IMR-90 (cell line): ENCODE measurements at regions not wholly inside any gene's neighbourhood (a gene's known extent, or its start where the extent isn't known, plus 50 kb on each side); places are given as distances from the start of the nearest gene placed in this dataset.

Experiments used
- ATAC-seq: fragments of 200-7000 bp; cut with Tn5 transposase; 2 replicates; pipeline ENCODE4 v1.9.1; 2020; ENCODE audit warnings: low read depth, mild to moderate bottlenecking, moderate library complexity
- BruUV-seq: library from RNA; stranded (reverse); fragments of 400-500 nt; replicated peaks from 2 replicates; lab custom pipeline; 2021; lab: Mats Ljungman, UMichigan
- CTCF ChIA-PET: fragments of 300-600 bp; formaldehyde crosslinking; extraction: SDS; loops from one replicate; lab custom pipeline; 2021; ENCODE audit warnings: antibody characterized with exemption; lab: Yijun Ruan, JAX
- POLR2A ChIA-PET: fragments of 300-600 bp; sonication (Branson Sonifier 250); formaldehyde crosslinking; loops from one replicate; lab custom pipeline; 2022; ENCODE audit warnings: antibody characterized with exemption; ENCODE audit not compliant: unreplicated experiment; lab: Charles Lee
- DNase-seq: peaks from one replicate; pipeline ENCODE4 v3.0.0; 2013
- H2AFZ ChIP-seq: replicated peaks from 2 replicates; pipeline ENCODE3; 2013; ENCODE audit warnings: low read length, mild to moderate bottlenecking; ENCODE audit not compliant: poor library complexity
- H2AK5ac ChIP-seq: 2 replicates; pipeline ENCODE4 v1.6.1; 2013; ENCODE audit warnings: low read depth, low read length, inconsistent platforms
- H2AK9ac ChIP-seq: replicated peaks from 2 replicates; pipeline ENCODE3; 2013; ENCODE audit warnings: mild to moderate bottlenecking, low read depth, low read length, moderate library complexity; ENCODE audit not compliant: poor library complexity
- H2BK120ac ChIP-seq: 2 replicates; pipeline ENCODE4 v1.6.1; 2013; ENCODE audit warnings: low read depth, low read length, inconsistent platforms
- H2BK15ac ChIP-seq: 3 replicates; pipeline ENCODE4 v1.6.1; 2013; ENCODE audit warnings: low read depth, low read length, inconsistent platforms
- H2BK20ac ChIP-seq: 2 replicates; pipeline ENCODE4 v1.6.1; 2013; ENCODE audit warnings: low read depth, mild to moderate bottlenecking, inconsistent platforms, low read length, moderate library complexity
- H2BK5ac ChIP-seq: 2 replicates; pipeline ENCODE4 v1.6.1; 2013; ENCODE audit warnings: mild to moderate bottlenecking, low read depth, low read length, inconsistent platforms; ENCODE audit not compliant: poor library complexity, severe bottlenecking
- H3K14ac ChIP-seq: replicated peaks from 2 replicates; pipeline ENCODE4 v1.6.1; 2013; ENCODE audit warnings: low read depth, low read length, inconsistent platforms
- H3K18ac ChIP-seq: 2 replicates; pipeline ENCODE4 v1.6.1; 2013; ENCODE audit warnings: low read depth, low read length, control low read depth
- H3K23ac ChIP-seq: 2 replicates; pipeline ENCODE4 v1.6.1; 2013; ENCODE audit warnings: low read depth, low read length, inconsistent platforms
- H3K27ac ChIP-seq: 2 replicates; pipeline ENCODE4 v1.5.1; 2013; ENCODE audit warnings: mild to moderate bottlenecking, control low read depth, low read length; ENCODE audit not compliant: insufficient read depth
- H3K27me3 ChIP-seq: 2 replicates; pipeline ENCODE4 v1.6.1; 2013; ENCODE audit warnings: low read length; ENCODE audit not compliant: control insufficient read depth, insufficient read depth
- H3K36me3 ChIP-seq: 2 replicates; pipeline ENCODE4 v1.6.1; 2013; ENCODE audit warnings: low read length, mixed read lengths; ENCODE audit not compliant: control insufficient read depth, insufficient read depth
- H3K4ac ChIP-seq: 2 replicates; pipeline ENCODE4 v1.6.1; 2013; ENCODE audit warnings: low read depth, low read length, inconsistent platforms
- H3K4me1 ChIP-seq: 2 replicates; pipeline ENCODE4 v1.6.1; 2013; ENCODE audit warnings: low read length, mixed read lengths; ENCODE audit not compliant: control insufficient read depth, insufficient read depth
- H3K4me2 ChIP-seq: 2 replicates; pipeline ENCODE4 v1.6.1; 2013; ENCODE audit warnings: low read depth, mild to moderate bottlenecking, control low read depth, low read length, moderate library complexity
- H3K4me3 ChIP-seq: 2 replicates; pipeline ENCODE4 v1.5.1; 2013; ENCODE audit warnings: low read depth, mild to moderate bottlenecking, control low read depth, low read length, moderate library complexity; ENCODE audit not compliant: insufficient read depth
- H3K56ac ChIP-seq: 2 replicates; pipeline ENCODE4 v1.6.1; 2013; ENCODE audit warnings: low read length, inconsistent platforms; ENCODE audit not compliant: insufficient read depth; ENCODE audit errors: extremely low read depth
- H3K79me1 ChIP-seq, 2 experiments: 2 replicates each; pipeline ENCODE4 v1.6.1; 2013; ENCODE audit warnings: low read length in 2 of 2, inconsistent platforms in 1 of 2, low read depth in 1 of 2
- H3K9ac ChIP-seq: 2 replicates; pipeline ENCODE4 v1.6.1; 2013; ENCODE audit warnings: low read depth, low read length, control low read depth
- H3K9me1 ChIP-seq: 2 replicates; pipeline ENCODE4 v1.6.1; 2013; ENCODE audit warnings: low read length, inconsistent platforms; ENCODE audit not compliant: insufficient read depth
- H3K9me3 ChIP-seq: 2 replicates; pipeline ENCODE4 v1.6.1; 2013; ENCODE audit warnings: low read length; ENCODE audit not compliant: control insufficient read depth, insufficient read depth
- H4K20me1 ChIP-seq: 2 replicates; pipeline ENCODE4 v1.6.1; 2013; ENCODE audit warnings: low read length, inconsistent platforms; ENCODE audit not compliant: insufficient read depth
- H4K5ac ChIP-seq: 2 replicates; pipeline ENCODE4 v1.6.1; 2013; ENCODE audit warnings: mild to moderate bottlenecking, low read depth, low read length, control low read depth
- H4K8ac ChIP-seq, 2 experiments: 2 replicates each; pipeline ENCODE4 v1.6.1; 2013; ENCODE audit warnings: low read depth in 2 of 2, low read length in 2 of 2, control low read depth in 1 of 2, inconsistent platforms in 1 of 2
- H4K91ac ChIP-seq: 2 replicates; pipeline ENCODE4 v1.6.1; 2013; ENCODE audit warnings: low read depth, low read length, inconsistent platforms; ENCODE audit not compliant: insufficient read depth
- BHLHE40 ChIP-seq: fragments of 150-350 bp; IDR thresholded peaks from 2 replicates; pipeline ENCODE4 v1.6.1; 2016; ENCODE audit warnings: mild to moderate bottlenecking, low read depth, low read length
- CEBPB ChIP-seq: IDR thresholded peaks from 2 replicates; pipeline ENCODE4 v1.6.1; 2012; ENCODE audit warnings: low read depth, low read length, improper control_type of control experiment
- CHD1 ChIP-seq: IDR thresholded peaks from 2 replicates; pipeline ENCODE4 v1.6.1; 2012; ENCODE audit warnings: low read depth, low read length, improper control_type of control experiment
- CTCF ChIP-seq: conservative IDR thresholded peaks from 2 replicates; pipeline ENCODE4 v1.5.1; 2012; ENCODE audit warnings: mild to moderate bottlenecking, low read depth, low read length, improper control_type of control experiment
- FOS ChIP-seq: fragments of 150-350 bp; IDR thresholded peaks from 2 replicates; pipeline ENCODE4 v1.6.1; 2016; ENCODE audit warnings: low read depth, low read length
- MAFK ChIP-seq: IDR thresholded peaks from 2 replicates; pipeline ENCODE4 v1.6.1; 2012; ENCODE audit warnings: low read depth, low read length, improper control_type of control experiment
- MAZ ChIP-seq: IDR thresholded peaks from 2 replicates; pipeline ENCODE4 v1.6.1; 2012; ENCODE audit warnings: low read depth, mild to moderate bottlenecking, low read length, improper control_type of control experiment, moderate library complexity, borderline replicate concordance
- MXI1 ChIP-seq: IDR thresholded peaks from 2 replicates; pipeline ENCODE4 v1.6.1; 2012; ENCODE audit warnings: low read depth, mild to moderate bottlenecking, low read length, moderate library complexity, borderline replicate concordance
- NFE2L2 ChIP-seq: fragments of 150-350 bp; IDR thresholded peaks from 2 replicates; pipeline ENCODE4 v1.6.1; 2016; ENCODE audit warnings: low read depth, mild to moderate bottlenecking, low read length
- POLR2A ChIP-seq: IDR thresholded peaks from 2 replicates; pipeline ENCODE4 v1.6.1; 2012; ENCODE audit warnings: mild to moderate bottlenecking, low read depth, low read length
- RAD21 ChIP-seq: IDR thresholded peaks from 2 replicates; pipeline ENCODE4 v1.6.1; 2012; ENCODE audit warnings: low read length, improper control_type of control experiment
- RCOR1 ChIP-seq: IDR thresholded peaks from 2 replicates; pipeline ENCODE4 v1.6.1; 2012; ENCODE audit warnings: mild to moderate bottlenecking, low read length, improper control_type of control experiment; ENCODE audit not compliant: insufficient replicate concordance
- RFX5 ChIP-seq: IDR thresholded peaks from 2 replicates; pipeline ENCODE4 v1.8.0; 2012; ENCODE audit warnings: low read depth, mild to moderate bottlenecking, low read length, moderate library complexity
- SMC3 ChIP-seq: fragments of 150-350 bp; IDR thresholded peaks from 2 replicates; pipeline ENCODE4 v1.6.1; 2016; ENCODE audit warnings: low read depth, mild to moderate bottlenecking, antibody characterized with exemption, low read length, moderate library complexity
- WGBS, 2 experiments: methylation state at CpG; one replicate each; pipeline versions ENCODE4 v1.1.5 to v1.1.7; 2013; ENCODE audit warnings: missing lambda C conversion rate in 2 of 2; ENCODE audit not compliant: insufficient read length in 1 of 2; ENCODE audit errors: extremely low coverage in 2 of 2; 5-methylcytosine and 5-hydroxymethylcytosine counted together
- dilution Hi-C: fragments of 300-500 bp; cut with HindIII; formaldehyde crosslinking; loops from one replicate; pipeline ENCODE4 v1.14.3; 2018; ENCODE audit warnings: low sequenced_read_pairs; ENCODE audit not compliant: unreplicated experiment
- in situ Hi-C: fragments of 300-500 bp; cut with MboI; formaldehyde crosslinking; loops from 3 replicates; pipeline ENCODE4 v1.14.3; 2019; ENCODE audit warnings: low sequenced_read_pairs, inconsistent platforms, mixed read lengths
- intact Hi-C: fragments of 100-400 bp; cut with micrococcal nuclease; formaldehyde crosslinking; loops from 2 replicates; pipeline ENCODE4 v1.10.0; 2022
- TF ChIP-seq, protein P1 (sequence below): fragments of 150-350 bp; IDR thresholded peaks from 2 replicates; pipeline ENCODE4 v1.6.1; 2016; ENCODE audit warnings: low read depth, mild to moderate bottlenecking, low read length, moderate library complexity, borderline replicate concordance
- TF ChIP-seq, protein P2 (sequence below): fragments of 150-350 bp; IDR thresholded peaks from 2 replicates; pipeline ENCODE4 v1.6.1; 2017; ENCODE audit warnings: mild to moderate bottlenecking, antibody characterized with exemption, low read length, low read depth

DNA sequence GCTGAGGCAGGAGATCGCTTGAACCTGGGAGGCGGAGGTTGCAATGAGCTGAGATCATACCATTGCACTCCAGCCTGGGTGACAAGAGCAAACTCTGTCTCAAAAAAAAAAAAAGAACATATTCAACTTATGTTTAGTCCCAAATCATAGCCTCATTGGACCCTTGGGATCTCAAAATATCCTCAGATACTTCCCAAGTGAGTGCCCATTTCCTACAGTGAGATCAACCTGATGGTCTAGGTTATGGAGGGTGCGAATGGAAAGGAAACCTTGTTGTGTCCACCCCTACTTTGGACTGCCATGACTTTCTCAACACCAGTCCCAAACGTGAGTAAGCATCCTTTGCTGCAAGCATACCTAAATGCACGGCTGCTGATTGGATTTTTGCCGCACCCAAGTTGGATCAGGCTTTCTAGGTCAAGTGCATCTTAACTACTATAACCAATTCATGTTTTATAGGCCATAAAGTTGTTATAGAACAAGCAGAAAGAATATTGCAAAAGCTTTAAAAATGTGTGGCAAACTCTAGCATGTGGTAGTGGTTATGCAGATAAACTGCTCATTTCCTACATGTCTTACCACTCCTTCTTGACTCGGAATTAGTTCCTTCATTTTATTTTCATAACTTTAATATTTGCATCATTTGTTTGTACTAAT is 131.2 kb downstream of the PLEKHG1 start:
- H3K23ac ChIP-seq, result no peak overlapping the region
- no peaks in the 10 kb centered on the region for H3K79me1 ChIP-seq
- WGBS, 2 experiments, result no CpG with 5 or more reads among the region's 7 CpGs
- H2BK20ac ChIP-seq, result no peak overlapping the region
- H3K18ac ChIP-seq, result no peak overlapping the region
- no peaks in the 10 kb centered on the region for H3K4me1 ChIP-seq
- H3K4me2 ChIP-seq, result no peak overlapping the region
- ChIA-PET POLR2A (no interaction called here), CTCF (no interaction called here)
- H2AK9ac ChIP-seq, result no peak overlapping the region
- no peak overlapping the region for H3K56ac ChIP-seq
- no peak for TF ChIP-seq NFE2L2
- no peak for TF ChIP-seq CTCF
- TF ChIP-seq MAFK, result no peak
- TF ChIP-seq CHD1, result no peak
- TF ChIP-seq, protein P1, sequence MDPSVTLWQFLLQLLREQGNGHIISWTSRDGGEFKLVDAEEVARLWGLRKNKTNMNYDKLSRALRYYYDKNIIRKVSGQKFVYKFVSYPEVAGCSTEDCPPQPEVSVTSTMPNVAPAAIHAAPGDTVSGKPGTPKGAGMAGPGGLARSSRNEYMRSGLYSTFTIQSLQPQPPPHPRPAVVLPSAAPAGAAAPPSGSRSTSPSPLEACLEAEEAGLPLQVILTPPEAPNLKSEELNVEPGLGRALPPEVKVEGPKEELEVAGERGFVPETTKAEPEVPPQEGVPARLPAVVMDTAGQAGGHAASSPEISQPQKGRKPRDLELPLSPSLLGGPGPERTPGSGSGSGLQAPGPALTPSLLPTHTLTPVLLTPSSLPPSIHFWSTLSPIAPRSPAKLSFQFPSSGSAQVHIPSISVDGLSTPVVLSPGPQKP, result no peak
- TF ChIP-seq MAZ, result no peak
- TF ChIP-seq POLR2A, result no peak
- TF ChIP-seq RCOR1, result no peak
- TF ChIP-seq FOS, result no peak
- no peak for TF ChIP-seq SMC3
- no peak for TF ChIP-seq MXI1
- TF ChIP-seq, protein P2, sequence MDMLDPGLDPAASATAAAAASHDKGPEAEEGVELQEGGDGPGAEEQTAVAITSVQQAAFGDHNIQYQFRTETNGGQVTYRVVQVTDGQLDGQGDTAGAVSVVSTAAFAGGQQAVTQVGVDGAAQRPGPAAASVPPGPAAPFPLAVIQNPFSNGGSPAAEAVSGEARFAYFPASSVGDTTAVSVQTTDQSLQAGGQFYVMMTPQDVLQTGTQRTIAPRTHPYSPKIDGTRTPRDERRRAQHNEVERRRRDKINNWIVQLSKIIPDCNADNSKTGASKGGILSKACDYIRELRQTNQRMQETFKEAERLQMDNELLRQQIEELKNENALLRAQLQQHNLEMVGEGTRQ, result no peak
- TF ChIP-seq RFX5, result no peak
- TF ChIP-seq RAD21, result no peak
- no peak for TF ChIP-seq BHLHE40
- TF ChIP-seq CEBPB, result no peak
- no peak overlapping the region for H3K9ac ChIP-seq
- H4K8ac ChIP-seq, result no peak overlapping the region
- in situ Hi-C loops, result no loop called here
- H2AK5ac ChIP-seq, result no peak overlapping the region
- no peak overlapping the region for H2BK5ac ChIP-seq
- H2BK15ac ChIP-seq, result no peak overlapping the region
- H2AFZ ChIP-seq, result no peak overlapping the region
- H3K36me3 ChIP-seq, result no peaks in the 10 kb centered on the region
- no peak overlapping the region for H3K27ac ChIP-seq
- H3K4ac ChIP-seq, result no peak overlapping the region
- dilution Hi-C loops, result no loop called here
- H3K4me3 ChIP-seq, result no peak overlapping the region
- H3K9me3 ChIP-seq, result no peaks in the 10 kb centered on the region
- ATAC-seq (no peak), DNase-seq (no peak)
- H4K5ac ChIP-seq, result no peak overlapping the region
- intact Hi-C loops, result no loop called here
- H3K14ac ChIP-seq, result no peak overlapping the region
- no peaks in the 10 kb centered on the region for H4K20me1 ChIP-seq
- no peaks in the 10 kb centered on the region for H3K27me3 ChIP-seq
- H4K91ac ChIP-seq, result no peak overlapping the region
- no peaks in the 10 kb centered on the region for H3K9me1 ChIP-seq
- H2BK120ac ChIP-seq, result no peak overlapping the region
- BruUV-seq, result no TSS peak
